ENCODE measurements at regions not wholly inside any gene's neighbourhood (a gene's known extent, or its start where the extent isn't known, plus 50 kb on each side); places are given as distances from the start of the nearest gene placed in this dataset.

DNA sequence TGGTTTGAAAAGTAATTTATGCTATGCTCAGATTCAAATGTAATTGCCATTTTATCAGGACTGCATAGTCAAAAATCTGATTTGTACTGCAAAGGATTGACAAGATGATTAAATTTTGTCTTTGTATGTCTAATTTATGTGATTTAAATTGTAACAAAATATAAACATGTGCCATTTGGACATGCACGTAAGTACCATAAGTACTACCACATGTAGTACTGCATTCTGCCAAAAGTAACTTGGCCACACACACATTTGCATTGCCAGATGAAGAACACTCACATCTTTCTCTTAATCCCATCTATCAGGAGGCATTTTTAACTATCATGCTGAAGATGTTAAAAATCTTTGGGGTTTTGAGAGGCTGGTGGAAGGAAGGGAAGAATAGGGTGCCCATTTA is 133.3 kb downstream of the KLF12 start:
- no peak for DNase-seq

DNA sequence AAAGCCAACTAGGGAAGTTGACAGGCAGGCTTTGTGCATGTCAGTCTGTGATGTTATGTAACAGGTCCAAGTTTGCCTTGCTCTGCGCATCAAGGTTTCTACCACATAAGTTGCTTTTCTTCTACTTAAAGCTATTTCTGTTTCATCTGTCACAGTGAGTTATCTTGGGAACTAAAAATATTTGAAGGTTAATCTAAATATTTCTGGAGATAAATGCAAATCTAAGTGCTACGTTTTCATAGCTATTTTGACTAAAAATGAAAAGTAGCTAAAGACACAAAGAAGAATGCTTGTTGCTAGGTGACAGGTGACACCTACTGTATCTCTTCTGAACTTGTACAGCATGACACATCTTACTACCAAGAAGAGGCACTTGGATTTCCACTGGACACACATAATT is 135.6 kb downstream of the KLF12 start:
- peak in 1 of 5 experiments; percentile 37 for DNase-seq

DNA sequence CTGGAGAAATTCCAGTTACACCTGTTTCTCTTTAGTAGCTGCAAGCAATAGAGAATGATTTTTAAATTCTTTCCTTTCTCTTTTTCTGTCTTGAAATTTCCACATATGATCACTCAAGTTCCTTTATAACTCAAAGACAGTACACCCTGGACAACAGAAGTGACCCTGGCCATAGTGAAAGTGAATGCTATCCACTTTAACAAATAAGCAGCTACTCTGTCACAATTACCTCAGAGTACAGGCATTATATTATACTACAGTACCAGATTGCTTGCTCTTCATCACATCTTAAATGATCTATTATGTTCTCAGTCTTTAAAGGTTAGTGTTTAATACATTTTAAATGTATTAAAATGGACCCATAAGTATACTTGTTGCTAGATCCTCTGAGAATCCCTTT is 136.2 kb downstream of the KLF12 start:
- DNase-seq: no peak

DNA sequence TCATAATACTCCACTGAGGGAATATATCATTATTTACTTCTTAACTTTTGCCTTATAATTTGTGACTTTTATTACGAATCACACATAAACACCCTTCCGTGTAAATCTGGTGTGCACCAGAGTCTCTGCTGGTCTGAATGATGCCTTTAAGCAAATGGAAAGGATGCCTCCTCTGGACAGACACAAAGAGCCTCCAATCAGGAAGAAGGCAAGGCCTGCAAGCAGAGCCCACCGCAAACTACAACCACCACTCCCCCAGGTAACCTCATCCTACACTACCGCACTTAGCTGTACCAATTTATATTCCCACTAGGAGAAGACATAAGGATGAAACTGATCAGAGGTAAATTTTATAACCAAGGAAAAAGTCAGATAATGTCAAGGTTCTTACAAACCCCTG is 137.6 kb downstream of the KLF12 start:
- DNase-seq: no peak

DNA sequence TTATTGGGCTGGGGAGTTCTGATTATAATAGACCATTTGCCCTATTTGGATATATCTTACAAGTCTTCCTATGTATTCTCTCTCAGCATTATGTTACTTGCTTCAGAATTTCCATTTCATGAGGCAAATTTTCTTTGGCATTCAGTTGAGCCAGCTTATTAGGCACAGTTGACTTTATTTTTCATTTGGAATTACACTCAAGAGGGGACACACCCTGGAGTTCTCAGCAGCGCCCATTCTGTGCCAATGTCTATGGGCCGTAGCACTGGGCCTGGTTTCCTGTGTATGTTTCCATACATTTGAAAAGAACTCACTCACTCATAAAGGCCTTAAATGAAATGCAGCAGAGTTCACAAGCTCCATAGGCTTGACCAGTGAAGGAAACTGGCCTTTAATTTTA is 138.5 kb downstream of the KLF12 start:
- no peak for DNase-seq

DNA sequence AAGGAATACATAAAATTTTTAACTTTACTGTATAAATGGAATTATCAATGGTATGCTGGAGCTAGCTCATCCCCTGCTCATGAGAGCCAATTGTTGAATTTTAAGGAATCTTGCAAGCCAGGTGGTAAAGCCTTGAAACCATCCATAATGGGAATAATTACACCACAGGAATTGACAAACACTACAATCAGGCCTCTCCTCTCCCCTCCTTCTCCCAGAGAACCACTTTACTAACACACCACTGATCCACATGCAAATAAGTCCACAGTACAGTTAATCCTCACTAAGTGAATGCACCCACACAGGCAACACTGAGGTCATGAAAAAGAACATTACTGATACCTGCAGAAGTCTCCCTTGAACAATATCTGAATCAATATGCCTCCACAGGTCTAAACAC is 140.5 kb downstream of the KLF12 start:
- DNase-seq: no peak

DNA sequence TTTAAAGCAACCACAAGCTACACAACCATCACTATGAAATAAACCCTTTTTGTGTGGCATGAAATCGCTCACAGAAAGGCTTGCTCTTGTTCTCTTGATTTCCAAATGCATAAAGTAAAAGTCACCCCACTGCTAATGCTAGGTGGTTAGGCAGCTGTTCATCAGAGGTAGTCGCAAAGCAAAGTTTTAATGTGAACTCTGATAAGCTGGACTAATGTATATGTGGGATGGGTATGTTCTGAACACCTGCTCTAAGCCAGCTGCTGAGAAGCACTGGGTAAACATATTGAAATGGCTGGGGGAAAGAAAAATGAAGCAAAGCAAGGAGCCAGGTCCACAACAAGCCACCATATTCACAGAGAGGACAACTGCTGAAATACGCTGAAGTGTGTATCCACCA is 142.3 kb downstream of the KLF12 start:
- DNase-seq: no peak

DNA sequence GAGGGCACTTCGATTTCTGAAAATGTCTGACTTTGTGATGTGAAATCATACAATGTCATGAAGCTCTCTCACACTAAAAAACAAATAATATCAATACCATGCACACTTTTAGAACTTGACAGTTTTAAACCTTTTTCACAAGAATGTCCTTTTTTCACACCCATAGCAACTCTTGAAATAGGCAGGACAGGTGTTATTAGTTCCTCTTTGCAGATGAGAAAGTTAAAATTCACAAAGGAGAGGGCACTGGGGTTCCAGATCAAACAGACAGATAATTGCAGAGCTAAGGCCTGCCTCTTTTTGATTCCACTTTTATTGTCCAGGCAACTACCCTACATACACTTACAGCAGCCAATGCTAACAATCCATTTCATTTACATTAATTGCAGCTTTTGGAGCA is 142.8 kb downstream of the KLF12 start:
- no peak for DNase-seq

DNA sequence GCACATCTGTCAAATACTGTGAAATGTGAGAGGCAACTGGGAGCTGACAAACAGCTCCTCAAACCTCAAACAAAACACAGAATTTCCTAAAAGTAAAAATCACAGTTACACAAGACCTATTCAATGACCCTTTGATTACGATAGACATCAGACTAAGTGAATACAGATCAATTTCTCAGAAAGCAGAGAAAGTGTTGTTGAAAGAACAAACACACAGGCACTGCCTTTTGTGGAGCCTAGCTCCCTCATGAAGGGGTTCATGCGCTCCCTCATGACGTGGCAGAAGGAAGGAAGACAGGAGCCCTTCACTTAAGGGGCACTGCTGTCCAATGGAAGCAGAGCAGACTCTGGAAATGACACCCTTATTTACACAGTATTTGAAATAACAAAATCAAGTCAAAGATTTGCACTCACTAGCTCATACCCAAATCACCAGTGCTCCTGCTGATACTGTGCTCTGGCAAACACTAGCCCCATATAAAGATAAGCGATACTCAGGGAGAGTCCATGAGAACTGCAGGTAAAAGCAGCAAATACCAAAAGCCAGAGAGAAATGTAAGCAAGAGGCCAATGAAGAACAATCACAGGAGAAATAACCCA is 144.9 kb downstream of the KLF12 start:
- DNase-seq: no peak

DNA sequence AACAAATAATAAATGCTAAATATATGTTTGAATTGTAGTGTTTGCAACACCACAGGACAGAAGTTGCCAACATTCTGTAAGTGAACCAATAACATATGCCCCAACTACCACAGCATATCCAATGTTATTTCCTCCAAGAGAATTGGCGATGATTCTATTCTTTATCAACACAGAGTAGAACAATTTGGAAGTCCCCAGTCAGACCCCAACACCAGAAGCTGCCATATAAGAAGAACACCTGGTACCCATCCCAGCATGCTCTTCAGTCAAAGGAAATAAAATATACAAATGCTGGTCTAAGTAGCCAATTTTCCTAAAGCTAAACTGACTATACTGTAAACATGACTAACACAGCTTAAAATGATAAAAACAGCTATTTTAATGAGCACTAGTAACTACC is 145.7 kb downstream of the KLF12 start:
- DNase-seq: no peak

DNA sequence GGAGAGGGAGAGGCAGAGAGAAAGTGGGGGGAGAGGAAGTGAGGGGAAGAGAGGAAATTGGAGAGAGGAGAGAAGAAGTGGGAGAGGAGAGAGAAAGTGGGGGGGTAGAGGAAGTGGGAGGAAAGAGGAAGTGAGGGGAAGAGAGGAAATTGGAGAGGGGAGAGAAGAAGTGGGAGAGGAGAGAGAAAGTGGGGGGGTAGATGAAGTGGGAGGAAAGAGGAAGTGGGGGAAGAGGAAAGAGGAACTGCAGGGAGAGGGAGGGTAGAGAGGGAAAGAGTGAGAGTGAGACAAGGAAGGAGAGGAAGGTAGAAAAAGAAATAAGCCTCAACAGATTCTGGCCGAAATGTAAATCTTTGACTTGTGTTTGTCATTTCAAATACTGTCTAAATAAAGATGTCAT is 146.6 kb downstream of the KLF12 start:
- DNase-seq: no peak

DNA sequence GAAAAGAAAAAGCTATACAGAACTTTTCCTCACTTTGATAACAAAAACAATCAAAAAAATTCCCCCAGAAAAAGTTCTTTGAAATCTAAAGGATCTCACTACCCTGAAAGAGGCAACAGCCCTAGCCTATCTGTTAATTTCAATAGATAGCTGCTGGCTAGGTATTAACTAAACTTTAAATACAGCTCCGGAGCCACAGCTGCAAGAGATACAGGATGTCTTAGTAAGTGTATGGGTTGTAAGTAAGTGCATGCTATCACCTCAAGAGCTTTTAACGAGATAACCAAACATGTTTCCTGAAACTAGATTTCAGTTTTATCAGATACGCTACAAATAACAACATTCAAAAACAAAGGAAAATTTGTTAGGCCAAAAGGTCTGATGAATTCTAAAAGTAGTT is 148.4 kb downstream of the KLF12 start:
- peak in 1 of 5 experiments; percentile 82 for DNase-seq

DNA sequence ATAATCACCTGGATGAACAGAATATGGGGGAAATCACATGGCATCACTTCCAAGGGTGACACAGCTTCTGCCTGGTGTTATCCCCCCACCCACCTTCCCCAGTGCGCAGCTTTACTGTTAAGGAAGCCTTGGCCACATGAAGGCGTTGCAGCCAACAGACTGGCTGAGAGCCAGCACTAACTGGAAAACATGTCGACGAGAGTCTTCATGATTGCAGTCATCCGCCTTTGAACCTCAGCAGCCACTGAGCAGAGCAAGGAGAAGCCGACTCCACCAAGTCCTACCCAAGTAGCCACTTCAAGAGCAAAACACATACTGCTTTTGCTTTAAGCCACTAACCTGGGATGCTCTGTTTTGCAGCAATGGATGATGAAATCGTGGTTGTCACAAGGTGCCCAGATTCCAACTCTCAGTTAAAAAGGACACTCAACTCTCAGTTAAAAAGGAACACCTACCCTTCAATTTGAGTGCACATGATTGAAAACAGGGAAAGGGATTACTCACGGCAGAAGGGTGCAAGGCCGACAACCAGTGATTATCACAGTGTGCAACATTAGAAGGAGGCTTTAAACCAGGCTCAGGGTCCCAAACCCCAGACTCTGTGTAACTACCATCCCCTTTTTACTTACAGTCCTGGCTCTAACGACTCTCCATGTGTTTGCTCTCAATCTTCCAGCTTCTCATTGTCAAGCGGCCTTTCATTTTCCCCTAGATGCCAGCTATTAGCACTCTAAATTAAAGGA is 149.1 kb downstream of the KLF12 start:
- DNase-seq: peak; percentile 9 to 78 (median 60)

DNA sequence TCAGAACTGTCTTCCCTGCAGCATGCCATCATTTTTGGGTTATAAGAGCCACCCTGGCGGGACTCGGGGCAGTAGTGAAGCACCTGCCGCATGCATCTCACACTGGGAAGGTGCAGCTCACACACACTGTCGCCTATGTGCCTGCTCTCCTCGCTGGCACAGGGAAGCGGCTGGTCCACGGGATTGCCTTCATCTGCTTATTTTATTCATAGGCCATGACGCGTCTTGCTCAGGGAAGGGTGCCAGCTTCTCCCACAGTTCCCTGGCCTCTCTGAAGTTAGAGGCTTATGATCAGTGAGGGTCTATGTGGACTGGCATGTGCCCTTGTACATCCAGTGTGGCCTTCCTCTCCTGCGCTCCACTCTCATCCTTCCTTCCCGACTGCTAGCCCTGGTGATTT is 150.0 kb downstream of the KLF12 start:
- DNase-seq: no peak

DNA sequence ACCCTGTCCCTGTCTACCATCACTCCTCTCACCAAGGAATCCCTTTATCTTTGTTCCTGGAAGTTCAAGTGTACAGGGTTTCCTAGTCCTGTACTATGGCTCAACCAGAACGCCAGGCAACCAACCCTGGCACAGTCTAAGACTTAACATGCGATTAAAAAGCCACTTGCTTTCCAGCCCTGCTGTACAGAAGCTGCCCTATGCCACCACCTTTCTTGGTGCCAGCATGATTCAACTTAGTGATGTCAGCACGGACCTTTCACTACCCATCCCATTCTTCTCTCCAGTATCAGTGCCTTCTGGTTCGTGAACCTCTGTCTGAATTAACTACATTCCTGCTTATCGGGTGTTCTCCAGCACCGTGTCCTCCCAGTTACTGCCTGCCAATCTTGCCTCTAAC is 151.1 kb downstream of the KLF12 start:
- no peak for DNase-seq

DNA sequence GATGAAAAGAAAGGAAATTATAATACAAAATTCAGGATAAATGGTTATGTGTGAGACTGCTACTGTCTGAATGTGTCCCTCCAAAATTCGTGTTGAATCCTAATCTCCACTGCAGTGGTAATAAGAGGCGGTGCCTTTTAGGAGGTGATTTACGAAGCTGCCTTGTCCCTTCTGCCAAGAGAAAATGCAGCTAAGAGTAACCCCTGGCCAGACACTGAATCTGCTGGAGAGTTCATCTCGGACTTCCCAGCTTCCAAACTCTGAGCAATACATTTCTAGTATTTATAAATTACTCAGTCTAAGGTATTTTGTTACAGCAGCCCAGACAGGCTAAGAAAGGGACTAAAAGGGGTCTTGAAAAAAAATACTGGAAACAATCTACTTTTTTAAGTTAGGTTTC is 152.6 kb downstream of the KLF12 start:
- DNase-seq: no peak

DNA sequence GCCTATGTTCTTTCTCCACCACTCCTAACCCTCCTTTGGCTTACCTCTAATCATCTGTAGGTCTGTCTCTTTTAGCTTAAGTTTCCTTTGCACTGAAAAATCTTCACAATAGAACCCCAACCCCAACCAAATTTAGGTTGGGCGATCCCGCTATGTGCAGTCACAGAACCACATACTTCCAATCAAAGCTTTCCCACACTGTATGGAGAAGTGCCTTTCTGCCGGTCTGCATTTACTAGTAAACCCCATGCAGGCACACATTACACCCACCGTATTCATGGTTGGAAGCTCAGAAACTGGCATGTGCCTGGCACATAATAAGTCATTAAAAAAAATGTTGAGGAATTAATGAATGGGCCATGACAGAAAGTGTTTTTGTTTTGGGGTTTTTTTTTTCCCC is 158.4 kb downstream of the KLF12 start:
- no peak for DNase-seq

DNA sequence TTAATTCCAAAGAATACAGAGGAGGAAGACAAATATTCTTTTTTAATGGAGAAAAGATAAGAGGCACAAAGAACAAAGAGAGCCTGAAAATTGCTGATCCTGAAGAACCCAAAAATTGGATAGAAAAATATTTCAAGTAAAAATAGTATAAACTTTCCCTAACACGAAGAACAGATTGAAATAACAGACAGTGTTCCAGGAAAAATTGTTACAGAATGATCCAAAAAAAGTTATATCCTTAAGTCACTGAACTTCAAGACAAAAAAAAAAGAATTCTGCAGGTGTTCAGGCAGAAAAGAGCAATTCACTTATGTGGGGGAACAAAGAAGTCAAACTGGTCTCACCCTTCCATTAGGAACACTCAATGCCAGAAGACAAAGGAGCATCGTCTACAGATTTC is 160.2 kb downstream of the KLF12 start:
- DNase-seq: no peak

DNA sequence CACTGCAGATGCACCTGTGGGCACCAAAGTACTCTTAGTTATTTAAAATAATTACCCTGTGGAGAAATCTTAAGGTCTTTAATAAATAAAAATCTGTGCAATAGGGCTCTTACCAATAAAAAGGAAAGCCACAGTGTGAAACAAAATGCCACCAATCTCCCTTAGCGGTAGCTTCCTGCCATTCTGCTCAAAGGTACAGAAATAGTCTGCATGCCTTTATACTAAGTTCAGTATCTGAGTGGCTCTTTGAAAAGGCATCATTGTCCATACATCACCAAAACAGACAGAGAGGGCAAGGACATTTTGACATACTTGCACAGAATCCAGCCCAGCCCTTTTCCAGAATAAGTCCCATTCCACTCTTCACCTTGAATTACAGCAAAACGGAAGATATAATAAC is 161.0 kb downstream of the KLF12 start:
- DNase-seq: peak in 1 of 5 experiments; percentile 27

DNA sequence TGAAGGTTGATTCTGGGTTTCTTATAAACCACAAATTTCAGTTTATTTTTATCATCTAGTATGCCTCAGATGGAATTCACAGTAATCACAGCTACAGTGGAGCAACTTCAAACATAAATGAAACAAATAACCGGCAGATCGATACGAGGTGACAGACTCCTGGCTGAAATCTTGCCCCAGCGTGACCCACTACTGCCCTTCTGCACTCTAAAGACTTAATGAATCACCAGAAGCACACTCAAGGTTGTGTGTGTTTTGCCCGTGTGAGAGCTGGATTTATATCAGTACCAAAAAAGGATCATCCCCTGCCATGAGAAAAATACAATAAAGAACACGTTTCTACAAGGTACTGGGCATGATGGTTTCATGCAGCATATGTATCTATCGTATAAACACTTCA is 161.7 kb downstream of the KLF12 start:
- DNase-seq: no peak

DNA sequence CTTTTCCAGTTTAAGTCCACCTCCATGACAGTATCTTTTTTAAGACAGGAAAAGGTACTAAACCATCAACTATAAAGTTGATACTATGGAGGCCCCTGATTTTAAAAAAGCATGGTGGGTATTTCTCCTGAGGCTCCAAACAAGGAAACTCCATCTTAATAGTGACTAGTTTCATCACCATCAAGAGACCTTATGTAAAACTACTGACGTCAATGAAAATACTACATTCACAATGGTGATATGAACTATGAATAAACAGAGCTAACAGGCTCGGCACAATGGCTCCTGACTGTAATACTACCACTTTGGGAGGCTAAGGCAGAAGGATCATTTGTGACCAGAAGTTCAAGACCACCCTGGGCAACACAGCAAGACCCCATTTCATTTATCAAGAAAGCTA is 162.7 kb downstream of the KLF12 start:
- no peak for DNase-seq

DNA sequence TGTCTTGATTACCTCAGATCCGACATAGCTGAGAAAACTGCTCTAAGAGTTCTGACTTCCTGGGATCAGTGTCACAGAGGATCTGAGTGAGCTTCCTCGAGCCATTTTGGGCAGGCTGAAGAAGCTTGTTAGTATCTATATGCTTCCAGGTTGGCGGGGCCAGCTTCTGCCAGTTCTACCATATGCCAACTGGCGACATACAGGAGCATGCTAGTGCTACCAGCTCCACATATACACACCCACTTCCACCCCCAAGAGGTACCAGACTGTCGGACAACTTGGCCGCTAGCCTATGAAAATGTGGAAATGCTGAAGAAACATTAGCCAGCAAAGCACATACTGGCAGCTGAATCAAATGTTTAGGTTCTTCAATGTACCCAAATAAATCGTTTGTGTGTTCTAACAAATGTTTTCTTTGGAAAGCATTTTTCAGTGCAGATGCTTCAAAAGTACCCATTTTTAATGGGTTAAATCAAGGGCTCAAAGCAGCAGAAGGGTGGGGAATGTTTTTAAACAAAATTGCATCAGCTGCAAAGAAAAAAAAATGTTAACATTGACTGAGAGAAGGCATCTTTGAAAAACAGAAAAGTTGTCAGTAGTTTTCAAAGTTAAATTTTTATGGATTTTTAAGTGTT is 163.7 kb downstream of the KLF12 start:
- DNase-seq: no peak

DNA sequence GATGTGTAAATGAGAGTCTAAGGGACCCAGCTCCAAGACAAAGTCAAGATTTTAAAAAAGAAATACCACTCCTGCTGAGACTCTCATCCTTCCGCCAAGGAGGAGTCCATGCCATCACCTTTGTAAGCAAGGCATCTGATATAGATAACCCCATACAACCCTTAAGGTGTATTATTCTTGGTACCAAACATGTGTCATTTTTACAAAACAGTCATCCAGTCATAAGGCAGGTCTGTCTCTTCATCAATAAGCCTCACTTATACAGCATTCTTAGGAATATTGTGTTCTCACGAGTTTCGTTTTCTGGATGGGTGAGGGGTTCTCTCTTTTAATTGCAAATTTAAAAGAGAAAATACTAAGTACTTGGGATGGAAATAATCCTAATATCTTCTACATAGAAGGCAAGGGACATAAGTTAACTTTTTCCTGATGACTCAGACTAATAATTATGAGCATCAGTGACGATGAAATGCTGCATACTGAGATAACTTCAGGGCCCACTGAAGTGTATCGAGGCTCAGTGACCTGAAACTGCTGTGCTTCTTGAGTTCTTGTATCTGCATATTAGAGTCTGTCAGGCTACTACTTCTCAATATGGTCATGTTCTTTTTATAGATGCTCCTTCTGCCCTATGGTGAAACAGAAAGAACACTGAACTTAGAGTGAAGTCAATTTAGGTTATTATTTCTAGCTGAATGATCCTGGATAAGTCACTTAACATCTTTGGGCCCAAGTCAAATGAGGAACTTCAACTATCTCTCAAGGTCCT is 166.6 kb downstream of the KLF12 start:
- no peak for DNase-seq

DNA sequence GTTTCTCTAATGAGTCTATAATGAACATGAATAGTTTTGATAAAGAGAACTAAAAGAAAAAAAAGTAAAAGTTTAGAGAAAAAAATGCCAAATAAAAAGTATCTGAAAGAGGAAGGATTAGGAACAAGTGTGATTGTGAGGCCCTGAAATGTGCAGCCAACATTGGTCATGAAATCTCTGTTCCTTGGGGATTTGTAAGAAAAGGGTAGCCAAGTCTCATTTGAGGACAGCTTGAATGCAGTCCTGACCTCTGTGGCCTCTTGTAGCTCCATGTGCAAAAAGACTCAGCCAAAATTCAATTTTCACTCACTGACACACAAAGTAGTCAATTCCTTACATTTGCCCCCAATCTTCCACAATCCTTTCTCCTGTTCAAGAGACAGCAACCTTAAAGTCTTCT is 167.9 kb downstream of the KLF12 start:
- no peak for DNase-seq
